ENCODE measurements at regions not wholly inside any gene's neighbourhood (a gene's known extent, or its start where the extent isn't known, plus 50 kb on each side); places are given as distances from the start of the nearest gene placed in this dataset.
"Not testable (repeated sequence)": the region's sequence is repeated elsewhere in the genome, so short reads cannot be mapped to it uniquely, and the experiment has no call there.

DNA sequence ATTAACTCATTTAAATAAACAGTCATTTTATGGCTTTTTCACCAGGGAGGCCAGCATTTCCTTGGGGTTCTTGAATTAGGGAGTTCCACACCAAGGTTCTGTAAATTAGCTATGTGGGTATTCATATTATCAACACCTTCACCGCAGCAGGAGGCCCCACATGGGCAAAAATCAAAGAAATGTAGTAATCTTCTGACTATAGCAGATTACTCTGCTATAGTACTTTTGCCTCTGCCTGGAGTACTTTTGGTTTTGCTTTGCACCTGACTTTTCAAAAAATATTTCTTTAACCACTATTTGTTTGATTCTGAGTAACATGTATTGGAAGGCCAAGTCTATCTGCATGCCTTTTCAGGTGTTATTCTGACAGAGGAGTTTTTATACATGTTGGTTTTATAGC, 728.1 kb downstream of the TTLL7 start:
- H3K27ac ChIP-seq; DNase-seq; H3K27me3 ChIP-seq; intact Hi-C loops (cut with DNase I); H3K4me1 ChIP-seq; ATAC-seq; H3K9me3 ChIP-seq; H3K4me3 ChIP-seq; H3K36me3 ChIP-seq: not testable (repeated sequence)
- 100% methylated on average over 1 of the region's 1 CpG; no CpG with 5 or more reads in 3 of the 4 donors for WGBS, 4 donors

DNA sequence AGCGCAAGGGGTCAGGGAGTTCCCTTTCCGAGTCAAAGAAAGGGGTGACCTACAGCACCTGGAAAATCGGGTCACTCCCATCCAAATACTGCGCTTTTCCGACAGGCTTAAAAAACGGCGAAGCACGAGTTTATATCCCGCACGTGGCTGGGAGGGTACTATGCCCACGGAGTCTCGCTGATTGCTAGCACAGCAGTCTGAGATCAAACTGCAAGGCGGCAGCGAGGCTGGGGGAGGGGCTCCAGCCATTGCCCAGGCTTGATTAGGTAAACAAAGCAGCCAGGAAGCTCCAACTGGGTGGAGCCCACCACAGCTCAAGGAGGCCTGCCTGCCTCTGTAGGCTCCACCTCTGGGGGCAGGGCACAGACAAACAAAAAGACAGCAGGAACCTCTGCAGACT, 735.1 kb downstream of the TTLL7 start:
- WGBS, 4 donors: 95 to 100% (median 97%) methylated on average over 7 to 14 of the region's 14 CpGs
- not testable (repeated sequence) for H3K4me1 ChIP-seq, ATAC-seq

DNA sequence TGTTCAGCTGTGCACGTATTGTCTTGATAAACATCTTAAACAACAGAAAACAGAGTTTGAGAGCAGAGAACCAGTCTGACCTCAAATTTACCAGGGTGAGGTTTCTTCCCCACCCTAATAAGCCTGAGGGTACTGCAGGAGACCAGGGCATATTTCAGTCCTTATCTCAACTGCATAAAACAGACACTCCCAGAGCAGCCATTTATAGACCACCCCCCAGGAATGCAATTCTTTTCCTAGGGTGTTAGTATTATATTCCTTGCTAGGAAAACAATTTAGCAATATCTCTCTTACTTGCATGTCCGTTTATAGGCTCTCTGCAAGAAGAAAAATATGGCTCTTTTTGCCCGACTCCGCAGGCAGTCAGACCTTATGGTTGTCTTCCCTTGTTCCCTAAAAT, 747.2 kb downstream of the TTLL7 start:
- H3K4me1 ChIP-seq; H3K36me3 ChIP-seq; intact Hi-C loops (cut with DNase I); ATAC-seq; H3K4me3 ChIP-seq; H3K27ac ChIP-seq; DNase-seq; H3K27me3 ChIP-seq: not testable (repeated sequence)
- H3K9me3 ChIP-seq: peaks cover 0 to 40% (median 18%) of the 10 kb centered on the region in 12 donors
- 90 to 98% (median 93%) methylated on average over 4 of the region's 4 CpGs for WGBS, 4 donors

More for the DNA sequence above, 735.1 kb downstream of the TTLL7 start:
- H3K27me3 ChIP-seq; DNase-seq; H3K36me3 ChIP-seq; H3K9me3 ChIP-seq; intact Hi-C loops (cut with DNase I); H3K27ac ChIP-seq; H3K4me3 ChIP-seq: not testable (repeated sequence)

- H3K27ac ChIP-seq; H3K4me1 ChIP-seq; DNase-seq; intact Hi-C loops (cut with DNase I); H3K4me3 ChIP-seq; H3K27me3 ChIP-seq; H3K36me3 ChIP-seq; ATAC-seq: not testable (repeated sequence)
- peaks cover 0 to 13% (median 6%) of the 10 kb centered on the region in 12 donors for H3K9me3 ChIP-seq
- WGBS, 4 donors: 88 to 97% (median 93%) methylated on average over 3 of the region's 3 CpGs
Measured at GRCh38 chr1:83246780-83247179, 752.2 kb downstream of the TTLL7 start.

DNA sequence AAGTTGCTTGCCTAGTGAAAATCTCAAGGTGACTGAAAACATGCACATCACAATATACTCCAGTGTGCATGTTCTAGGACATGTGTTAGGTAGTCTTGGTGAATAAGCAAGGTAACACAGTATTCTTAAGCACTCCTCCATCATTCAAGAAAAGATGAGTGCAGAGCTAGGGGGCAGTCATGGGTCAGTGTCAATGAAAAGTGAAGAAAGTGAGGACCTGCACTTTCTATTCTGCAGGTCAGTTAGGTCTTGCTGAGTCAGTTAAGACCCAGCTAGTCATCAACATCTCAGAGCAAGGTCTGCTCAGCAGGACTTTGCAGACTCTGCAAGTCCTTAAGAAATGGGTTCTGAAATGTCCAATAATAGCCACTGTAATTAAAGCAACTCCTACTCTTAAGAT, 754.1 kb downstream of the TTLL7 start:
- H3K27ac ChIP-seq; ATAC-seq; H3K4me1 ChIP-seq; H3K27me3 ChIP-seq; intact Hi-C loops (cut with DNase I); H3K4me3 ChIP-seq; H3K36me3 ChIP-seq; DNase-seq: not testable (repeated sequence)
- peaks cover 0 to 11% (median 0%) of the 10 kb centered on the region in 12 donors for H3K9me3 ChIP-seq

DNA sequence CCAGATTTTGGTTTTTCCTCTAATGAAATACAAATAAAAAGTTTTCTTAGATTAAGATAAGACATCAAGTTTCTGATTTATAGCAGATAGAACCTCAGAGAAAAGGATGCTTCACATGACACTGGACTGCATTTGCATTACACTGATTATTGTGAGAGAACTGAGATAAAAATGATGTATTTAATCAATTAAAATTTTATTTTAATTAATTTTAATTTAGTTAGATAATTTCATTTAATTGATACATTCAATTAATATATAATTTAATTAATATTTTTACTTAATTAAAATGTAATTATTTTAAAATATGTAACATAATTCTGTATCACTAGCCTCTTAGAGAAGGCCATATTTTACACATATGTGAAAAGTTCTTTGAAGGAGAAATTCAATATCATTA, 759.4 kb downstream of the TTLL7 start:
- H3K4me1 ChIP-seq; intact Hi-C loops (cut with DNase I); H3K36me3 ChIP-seq; H3K4me3 ChIP-seq; DNase-seq; ATAC-seq; H3K27ac ChIP-seq; H3K27me3 ChIP-seq: not testable (repeated sequence)
- H3K9me3 ChIP-seq: peaks cover 0 to 11% (median 0%) of the 10 kb centered on the region in 12 donors

- H3K36me3 ChIP-seq; H3K4me1 ChIP-seq; DNase-seq; H3K27me3 ChIP-seq; H3K27ac ChIP-seq; H3K4me3 ChIP-seq; intact Hi-C loops (cut with DNase I); ATAC-seq: not testable (repeated sequence)
- H3K9me3 ChIP-seq: peaks cover 0 to 11% (median 0%) of the 10 kb centered on the region in 12 donors
Measured at GRCh38 chr1:83238654-83239053, 760.3 kb downstream of the TTLL7 start.

DNA sequence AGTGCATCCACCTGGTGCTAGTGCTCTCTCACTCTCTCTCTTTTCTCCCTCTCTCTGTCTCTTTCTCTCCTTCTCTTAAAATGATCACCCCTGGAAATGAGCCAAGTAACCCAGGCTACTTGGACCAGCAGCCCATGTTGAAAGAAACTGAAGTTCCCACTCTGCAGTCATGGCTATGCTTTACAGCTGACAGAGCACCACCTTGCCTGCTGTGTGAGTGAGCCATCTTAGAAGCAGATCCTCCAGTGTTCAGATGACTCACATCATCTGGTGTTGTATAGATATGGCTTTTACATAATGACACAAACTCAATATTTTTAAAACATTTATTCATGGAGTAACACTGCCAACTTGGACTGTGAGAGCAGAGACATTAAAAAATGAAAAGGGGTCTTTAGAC, 779.1 kb downstream of the TTLL7 start:
- intact Hi-C loops (cut with DNase I); H3K4me3 ChIP-seq; H3K27me3 ChIP-seq; H3K27ac ChIP-seq; H3K36me3 ChIP-seq; H3K4me1 ChIP-seq; DNase-seq; ATAC-seq; H3K9me3 ChIP-seq: not testable (repeated sequence)

GRCh38 chr1:83218036-83218716, 780.8 kb downstream of the TTLL7 start:
- H3K4me3 ChIP-seq; H3K27ac ChIP-seq; intact Hi-C loops (cut with DNase I); H3K9me3 ChIP-seq; H3K4me1 ChIP-seq; H3K27me3 ChIP-seq; ATAC-seq; H3K36me3 ChIP-seq; DNase-seq: not testable (repeated sequence)
- WGBS, 4 donors: 64 to 69% (median 66%) methylated on average over 5 of the region's 5 CpGs

DNA sequence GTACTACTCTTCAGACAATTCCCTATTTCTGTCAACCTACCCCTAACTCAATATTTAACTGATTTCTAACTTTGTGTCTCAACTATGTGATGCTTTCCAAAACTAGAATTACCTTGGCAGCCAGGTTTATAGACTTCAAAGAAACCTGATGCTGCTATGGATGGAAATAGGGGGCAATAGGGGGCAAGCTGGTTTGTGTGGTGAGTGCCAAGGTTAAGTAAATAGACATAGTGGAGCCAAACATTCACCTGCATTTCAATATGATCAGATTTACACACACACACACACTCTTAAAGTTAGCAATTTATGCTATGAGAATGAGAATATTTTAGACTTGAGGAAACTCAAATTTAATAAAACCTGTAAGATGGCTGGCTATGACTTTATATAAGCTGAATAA, 784.6 kb downstream of the TTLL7 start:
- H3K4me3 ChIP-seq; ATAC-seq; H3K27me3 ChIP-seq; H3K4me1 ChIP-seq; intact Hi-C loops (cut with DNase I); H3K36me3 ChIP-seq; DNase-seq; H3K27ac ChIP-seq; H3K9me3 ChIP-seq: not testable (repeated sequence)

GRCh38 chr1:83213648-83214047, 785.3 kb downstream of the TTLL7 start:
- intact Hi-C loops (cut with DNase I); H3K27ac ChIP-seq; H3K9me3 ChIP-seq; ATAC-seq; H3K27me3 ChIP-seq; H3K4me3 ChIP-seq; DNase-seq; H3K4me1 ChIP-seq; H3K36me3 ChIP-seq: not testable (repeated sequence)
- WGBS, 4 donors: 84 to 97% (median 92%) methylated on average over 3 of the region's 3 CpGs

DNA sequence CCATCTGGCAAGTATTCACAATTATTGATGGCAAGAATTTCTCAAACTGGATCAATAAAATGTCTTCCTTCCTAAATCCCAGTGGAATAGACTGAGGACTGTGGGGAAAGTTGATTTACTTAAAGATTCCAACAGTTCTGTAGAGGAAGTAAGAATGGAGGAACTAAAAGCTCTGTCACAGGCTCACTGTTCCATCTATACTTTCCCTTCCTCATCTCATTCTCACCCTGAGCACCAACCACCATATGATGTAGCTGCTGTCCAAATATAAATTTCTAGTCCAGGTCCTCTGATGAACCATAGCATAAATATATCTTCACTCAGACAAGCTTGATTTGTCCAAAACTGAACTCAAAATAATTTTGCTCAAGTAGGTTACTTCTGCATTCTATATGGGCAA, 786.9 kb downstream of the TTLL7 start:
- DNase-seq; H3K9me3 ChIP-seq; H3K4me1 ChIP-seq; intact Hi-C loops (cut with DNase I); ATAC-seq; H3K4me3 ChIP-seq; H3K27ac ChIP-seq; H3K27me3 ChIP-seq; H3K36me3 ChIP-seq: not testable (repeated sequence)
